HT1080 (cell line): ENCODE measurements at regions not wholly inside any gene's neighbourhood (a gene's known extent, or its start where the extent isn't known, plus 50 kb on each side); places are given as distances from the start of the nearest gene placed in this dataset.

ENCODE experiments used
- DNase-seq: peaks from one replicate; pipeline ENCODE4 v3.0.0-alpha.2; 2015; ENCODE audit warnings: low read depth

DNA sequence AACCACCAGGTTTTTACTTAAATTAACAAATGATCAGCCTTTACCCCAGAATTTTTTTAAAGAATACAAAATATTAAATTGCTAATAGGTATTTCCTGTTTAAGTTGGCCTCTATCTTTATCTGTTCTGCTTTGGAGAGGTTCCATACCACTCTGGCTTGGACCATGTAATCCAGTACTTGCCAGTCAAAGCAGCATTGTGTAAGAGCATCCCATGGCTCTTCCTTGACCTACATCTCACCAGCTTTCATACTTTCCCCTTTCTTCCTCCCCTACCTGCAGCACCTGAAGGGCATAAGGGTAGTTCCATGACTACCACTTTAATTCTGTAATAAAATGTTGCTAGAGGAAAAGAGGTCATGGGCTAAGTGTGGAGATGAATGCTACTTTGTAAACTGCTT is 140.8 kb upstream of the MTAP start:
- no peak for DNase-seq

DNA sequence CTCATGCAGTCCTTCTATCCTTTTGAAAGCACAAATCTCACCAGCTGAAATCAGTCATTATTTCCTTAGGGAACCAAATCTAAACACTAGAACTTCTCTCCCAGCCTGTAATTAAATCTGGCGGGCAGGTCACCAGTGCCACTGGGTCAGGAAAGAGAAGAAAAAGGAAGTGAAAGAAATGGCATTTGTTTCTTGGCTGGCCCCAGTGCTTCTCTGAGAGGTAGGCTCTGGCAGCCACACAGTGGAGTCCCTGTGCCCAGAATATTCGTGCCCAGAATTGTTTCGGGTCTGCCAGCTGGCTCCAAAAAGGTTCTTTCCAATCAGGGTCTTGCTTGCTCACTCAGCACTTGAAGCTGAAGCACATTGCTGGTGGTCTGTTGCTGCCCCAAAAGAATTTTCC is 133.9 kb upstream of the MTAP start:
- DNase-seq = no peak

DNA sequence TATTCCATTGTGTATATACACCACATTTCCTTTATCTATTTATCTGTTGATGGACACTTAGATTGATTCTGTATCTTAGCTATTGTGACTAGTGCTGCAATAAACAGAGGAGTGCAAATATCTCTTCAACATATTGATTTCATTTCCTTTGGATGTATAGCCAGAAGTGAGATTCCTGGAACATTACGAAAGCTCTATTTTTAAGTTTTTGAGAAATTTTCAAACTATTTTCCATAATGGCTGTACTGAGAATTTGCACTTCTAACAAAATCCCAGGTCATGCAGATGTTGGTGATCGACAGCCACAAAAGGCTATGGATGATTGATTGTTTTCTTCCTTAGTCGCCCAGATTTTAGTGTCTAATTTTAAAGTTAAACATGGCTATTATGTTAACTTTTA is 132.7 kb upstream of the MTAP start:
- DNase-seq = no peak

DNA sequence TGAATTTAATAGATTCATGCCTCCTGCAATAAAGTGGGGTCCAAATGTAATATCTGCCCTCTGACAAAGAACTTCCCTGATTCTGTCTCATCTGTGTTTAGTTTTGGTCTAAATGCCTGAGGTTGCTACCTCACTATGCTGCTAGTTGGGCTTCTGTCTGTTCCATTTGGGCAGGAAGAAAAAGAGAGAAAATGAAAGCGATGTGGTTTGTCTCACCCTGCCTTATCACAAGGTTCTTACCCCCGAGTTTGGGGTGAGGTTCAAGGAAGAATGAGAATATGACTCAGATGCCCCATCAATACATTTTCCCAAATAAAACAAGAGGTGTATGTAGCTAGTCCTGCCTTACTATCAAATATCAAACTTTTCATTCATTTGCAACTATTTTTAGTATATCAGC is 132.1 kb upstream of the MTAP start:
- DNase-seq = no peak

- no peak for DNase-seq
Observed at GRCh38 chr9:21672140-21672539, 130.3 kb upstream of the MTAP start.

DNA sequence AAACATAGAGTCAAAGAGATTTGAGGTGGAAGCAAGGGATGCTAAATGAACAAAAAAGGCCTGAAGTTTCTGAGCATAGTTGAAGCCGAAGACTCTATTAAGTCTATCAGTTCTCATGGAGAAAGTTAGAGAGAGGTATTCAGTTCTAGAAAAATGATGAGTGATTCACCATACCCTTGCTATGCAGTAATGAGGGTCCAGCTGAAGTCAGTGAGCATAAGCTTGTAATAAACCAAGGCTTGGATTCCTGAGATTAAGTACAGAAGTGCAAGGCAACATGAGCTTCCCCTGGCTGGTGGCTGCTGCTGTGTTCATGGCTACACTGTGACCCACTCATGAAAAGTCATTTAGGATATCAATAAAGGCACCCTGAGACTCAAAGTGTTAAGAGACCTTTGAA is 129.7 kb upstream of the MTAP start:
- DNase-seq = no peak

GRCh38 chr9:21674894-21675293 is 127.5 kb upstream of the MTAP start:
- DNase-seq = peak; percentile 71

- DNase-seq = no peak
Observed at GRCh38 chr9:21677387-21677786, 125.0 kb upstream of the MTAP start.

- peak; percentile 96 for DNase-seq
Observed at GRCh38 chr9:21677834-21678233, 124.6 kb upstream of the MTAP start.

DNA sequence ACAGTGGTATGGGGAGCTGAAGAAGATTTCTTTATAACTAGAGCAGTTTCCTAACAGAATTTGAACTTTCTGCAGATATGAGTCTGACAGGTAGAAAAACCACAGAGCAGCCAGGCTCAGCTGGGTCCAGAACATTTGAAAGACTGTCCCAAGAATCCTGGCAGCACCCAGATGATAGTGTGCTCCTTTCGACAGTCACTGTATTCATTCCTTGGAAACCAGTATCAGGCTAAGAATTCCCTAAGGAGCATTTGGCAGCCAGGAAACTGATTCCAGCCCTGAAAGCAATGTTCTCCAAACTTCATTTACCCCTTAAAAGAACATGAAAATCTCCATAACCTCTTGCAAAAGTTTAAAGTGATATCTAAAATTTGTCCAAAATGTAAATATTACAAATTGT is 123.0 kb upstream of the MTAP start:
- peak; percentile 54 for DNase-seq

DNA sequence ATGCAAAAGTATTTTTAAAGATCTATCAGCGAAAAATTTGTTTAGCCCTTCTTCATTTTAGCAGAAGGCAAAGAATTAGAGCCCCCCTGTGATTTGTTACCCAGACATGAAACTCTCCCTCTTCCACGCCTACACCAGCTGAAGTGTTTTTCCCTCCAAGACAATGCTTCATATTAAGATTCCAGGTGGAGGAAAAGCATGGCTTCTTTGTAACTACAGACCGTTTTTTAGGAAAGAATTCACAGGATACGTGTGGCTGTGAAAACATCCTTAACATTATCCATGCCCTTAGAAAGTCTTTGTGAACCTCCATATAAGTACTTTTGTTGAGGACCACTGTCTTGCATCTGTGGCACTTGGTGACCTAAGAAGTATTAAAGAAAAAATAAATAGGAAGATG is 121.8 kb upstream of the MTAP start:
- no peak for DNase-seq

DNA sequence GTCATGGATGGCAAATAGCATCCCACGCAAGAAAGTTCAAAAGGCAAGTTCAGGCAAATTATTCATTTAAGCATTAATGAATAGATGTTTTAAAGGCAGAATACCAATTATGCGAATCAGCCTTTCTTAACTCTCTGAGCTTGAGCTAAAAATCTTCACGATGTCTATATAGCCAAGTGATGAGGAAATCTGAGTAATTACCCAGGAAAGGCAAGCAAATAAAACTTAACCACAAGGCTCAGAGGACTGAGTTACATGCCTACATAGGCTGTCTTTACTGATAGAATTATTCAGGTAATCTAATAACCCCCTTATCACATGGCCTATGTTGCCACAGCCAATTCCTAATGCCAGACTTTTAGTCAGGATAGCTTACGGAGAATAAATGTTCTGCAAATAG is 120.8 kb upstream of the MTAP start:
- DNase-seq = peak; percentile 85

DNA sequence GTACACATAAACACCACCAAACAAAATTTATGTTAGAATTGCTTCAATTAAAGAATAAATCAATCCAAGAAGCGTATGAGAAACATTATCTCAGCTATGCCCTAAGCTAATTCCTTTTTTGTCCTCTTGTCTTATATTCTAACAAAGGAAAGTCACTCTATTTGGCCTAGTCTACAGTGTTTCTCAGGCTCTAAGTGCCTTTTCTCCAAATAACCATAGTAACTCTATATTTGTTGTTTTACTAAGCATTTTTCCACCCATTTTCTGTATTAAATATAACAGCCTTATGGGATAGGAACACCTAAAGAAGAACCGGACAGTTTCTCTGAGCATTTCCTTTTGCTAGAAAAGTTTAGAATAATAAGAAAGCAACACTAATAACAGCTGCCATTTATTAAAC is 120.1 kb upstream of the MTAP start:
- no peak for DNase-seq

DNA sequence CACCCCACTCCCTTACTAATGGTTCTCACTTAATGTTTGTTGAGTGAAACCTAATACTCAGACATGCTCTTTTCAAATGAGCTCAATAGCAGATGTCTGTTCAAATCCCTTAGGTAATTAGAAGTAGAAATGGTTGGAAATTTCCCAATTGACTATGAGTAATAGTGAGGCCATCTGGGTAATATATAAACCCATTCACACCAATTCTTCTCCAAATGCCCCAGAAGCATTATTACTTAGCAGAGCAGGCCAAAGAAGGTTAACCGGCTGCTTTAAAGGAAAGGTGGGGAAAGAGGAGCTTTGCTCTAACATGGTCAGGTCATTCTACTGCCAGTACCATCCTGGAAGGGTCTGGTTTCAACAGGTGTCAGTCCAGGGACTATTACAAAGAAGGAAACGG is 119.5 kb upstream of the MTAP start:
- DNase-seq = peak; percentile 82

DNA sequence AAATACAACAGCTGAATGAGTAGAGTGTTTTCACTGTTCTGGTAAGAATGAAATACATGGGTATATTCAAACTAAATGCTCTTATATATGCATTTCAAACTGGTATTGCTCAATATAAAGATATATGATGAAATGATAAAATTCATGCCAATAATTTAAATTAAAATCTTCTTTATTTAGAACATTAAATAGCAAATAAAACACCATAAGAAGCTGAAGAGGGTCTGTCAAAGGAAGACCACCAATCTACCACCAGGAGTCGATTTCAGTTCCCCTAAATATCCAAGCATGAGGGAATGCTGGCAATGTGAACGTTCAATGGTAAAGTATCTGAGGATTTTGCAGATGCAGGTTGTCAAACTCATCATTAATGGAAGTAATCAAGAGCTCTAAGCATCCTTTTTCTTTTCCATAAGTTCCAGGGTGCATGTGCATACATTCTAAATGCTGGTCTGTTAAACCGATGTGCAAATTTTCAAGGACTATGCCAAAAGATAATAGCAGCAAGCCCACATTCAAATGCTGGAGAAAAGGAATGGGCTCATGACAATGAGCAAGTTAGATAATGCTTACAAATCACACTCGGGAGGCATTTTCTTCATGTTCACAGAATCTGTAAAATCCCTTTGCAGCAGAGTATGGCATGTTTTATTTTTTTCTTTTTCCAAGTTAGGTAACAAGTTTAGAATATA is 118.8 kb upstream of the MTAP start:
- peak; percentile 37 for DNase-seq

DNA sequence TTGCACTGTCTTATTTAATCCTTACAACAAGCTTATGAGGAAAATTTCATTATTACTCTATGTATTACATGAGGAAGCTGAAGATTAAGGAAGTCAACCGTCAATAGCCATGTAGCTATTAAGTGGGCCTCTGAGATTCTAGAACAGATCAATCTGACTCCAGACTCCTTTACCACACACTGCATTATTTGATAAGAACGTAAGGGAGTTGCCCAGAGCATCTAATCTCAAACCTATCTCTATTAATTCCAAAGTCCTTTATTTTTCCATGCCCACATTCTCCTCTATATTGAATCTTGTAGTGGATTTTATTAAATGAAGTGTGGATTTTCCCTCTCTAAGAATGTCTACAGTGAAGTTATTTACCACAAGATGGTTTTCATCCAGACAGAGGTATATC is 118.2 kb upstream of the MTAP start:
- peak; percentile 32 for DNase-seq

DNA sequence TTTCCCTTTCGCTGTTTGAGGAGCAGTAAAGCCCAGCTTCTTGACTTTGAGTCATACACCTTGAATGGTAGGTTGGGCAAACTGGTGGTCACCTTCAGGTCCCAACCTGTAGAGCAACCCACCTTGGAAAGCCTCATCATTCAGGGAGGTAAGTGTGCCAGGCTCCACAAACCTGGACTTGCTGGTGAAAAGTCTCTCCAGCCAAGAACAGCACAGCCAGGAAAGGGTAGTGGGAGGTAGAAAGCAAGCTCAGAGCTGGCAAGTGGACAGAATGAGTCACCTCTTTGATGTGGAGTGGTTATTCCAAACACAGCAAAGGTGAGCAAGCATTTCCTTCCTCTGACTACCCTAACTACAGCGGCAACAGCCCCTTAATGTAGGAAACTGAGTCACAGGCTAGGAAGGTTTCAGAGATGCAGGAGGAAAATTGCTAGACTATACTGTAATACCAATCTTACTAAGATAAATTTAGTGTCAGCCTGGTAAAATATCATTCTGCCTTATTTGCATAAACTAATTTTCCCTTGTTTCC is 117.5 kb upstream of the MTAP start:
- peak; percentile 99 for DNase-seq

DNA sequence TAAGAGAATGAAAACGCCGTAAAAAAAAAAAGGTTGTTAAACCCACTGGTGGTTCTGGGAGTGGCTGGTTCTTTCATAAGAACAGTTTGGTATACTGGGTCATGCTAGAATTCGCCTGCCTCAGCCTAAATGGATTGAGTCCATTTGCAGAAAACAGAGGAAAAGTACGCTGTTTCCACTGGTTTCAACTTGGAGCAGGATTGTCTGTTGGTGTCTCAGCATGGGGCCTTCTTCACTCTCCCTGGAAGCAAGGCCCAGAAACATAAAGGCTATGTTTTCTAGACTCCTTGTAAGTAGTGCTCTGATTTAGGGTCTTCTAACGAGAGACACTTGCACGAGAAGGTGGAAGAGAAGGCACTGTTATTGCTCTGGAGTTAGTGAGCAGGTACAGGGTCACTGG is 116.9 kb upstream of the MTAP start:
- DNase-seq = peak; percentile 58

DNA sequence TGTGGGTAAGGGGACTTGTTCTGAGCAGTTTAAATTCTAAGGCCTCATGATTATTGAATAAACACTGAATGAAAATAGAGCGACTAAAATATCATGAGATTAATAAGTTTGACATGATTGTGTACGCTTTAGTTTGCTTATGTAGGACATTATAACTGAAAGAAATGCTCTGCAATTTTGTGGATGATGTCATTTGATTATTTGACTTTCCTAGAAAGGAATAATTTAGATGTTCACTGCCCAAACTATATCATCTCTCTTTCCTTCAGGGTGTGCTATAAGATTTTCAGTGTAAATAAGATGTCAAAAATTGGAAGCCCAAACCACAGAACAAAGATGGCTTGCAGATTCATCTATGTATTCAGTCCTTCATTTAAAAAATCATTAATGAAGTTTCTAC is 115.7 kb upstream of the MTAP start:
- no peak for DNase-seq

- DNase-seq = no peak
Observed at GRCh38 chr9:21687351-21687750, 115.1 kb upstream of the MTAP start.

- peak; percentile 74 for DNase-seq
Observed at GRCh38 chr9:21688108-21689102, 114.0 kb upstream of the MTAP start.

DNA sequence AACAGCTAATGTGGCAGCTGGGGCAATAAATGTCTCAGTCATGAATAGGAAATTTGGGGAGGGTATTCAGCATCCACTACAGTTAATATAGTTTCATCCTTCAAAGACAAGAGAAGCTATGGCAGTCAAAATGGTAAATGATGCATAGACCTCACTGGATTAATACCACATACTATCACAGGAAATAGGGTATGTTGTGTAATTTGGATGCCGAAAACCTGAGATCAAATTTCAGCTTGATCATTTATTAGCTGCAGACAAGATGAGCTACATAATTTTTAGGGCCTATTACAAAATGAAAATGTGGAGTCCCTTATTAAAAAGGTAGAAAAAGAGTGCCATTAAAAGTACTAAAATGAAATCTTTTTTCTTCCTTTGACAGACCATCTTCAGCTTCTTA is 112.6 kb upstream of the MTAP start:
- DNase-seq = no peak

- no peak for DNase-seq
Observed at GRCh38 chr9:21690561-21690960, 111.9 kb upstream of the MTAP start.
